IgD-negative memory B cell (primary cell): ENCODE measurements at regions not wholly inside any gene's neighbourhood (a gene's known extent, or its start where the extent isn't known, plus 50 kb on each side); places are given as distances from the start of the nearest gene placed in this dataset.

Experiments
- H3K27ac Mint-ChIP-seq, 3 donors: one replicate each; pipeline ENCODE4 v1.8.0; 2020 to 2022; ENCODE audit warnings: mild to moderate bottlenecking in 3 of 3, mixed read lengths in 3 of 3, moderate library complexity in 1 of 3
- H3K27me3 Mint-ChIP-seq: one replicate; pipeline ENCODE4 v1.8.0; 2021; ENCODE audit warnings: mixed read lengths
- H3K36me3 Mint-ChIP-seq: one replicate; pipeline ENCODE4 v1.8.0; 2020; ENCODE audit warnings: mild to moderate bottlenecking, mixed read lengths
- H3K4me1 Mint-ChIP-seq, 3 donors: one replicate each; pipeline ENCODE4 v1.8.0; 2020 to 2022; ENCODE audit warnings: mixed read lengths in 3 of 3, mild to moderate bottlenecking in 1 of 3
- H3K4me3 Mint-ChIP-seq, 4 donors: one replicate each; pipeline ENCODE4 v1.8.0; 2020 to 2022; ENCODE audit warnings: mild to moderate bottlenecking in 4 of 4, mixed read lengths in 4 of 4, moderate library complexity in 3 of 4
- H3K9me3 Mint-ChIP-seq, 3 donors: one replicate each; pipeline ENCODE4 v1.8.0; 2020 to 2021; ENCODE audit warnings: mixed read lengths in 3 of 3, mild to moderate bottlenecking in 1 of 3

DNA sequence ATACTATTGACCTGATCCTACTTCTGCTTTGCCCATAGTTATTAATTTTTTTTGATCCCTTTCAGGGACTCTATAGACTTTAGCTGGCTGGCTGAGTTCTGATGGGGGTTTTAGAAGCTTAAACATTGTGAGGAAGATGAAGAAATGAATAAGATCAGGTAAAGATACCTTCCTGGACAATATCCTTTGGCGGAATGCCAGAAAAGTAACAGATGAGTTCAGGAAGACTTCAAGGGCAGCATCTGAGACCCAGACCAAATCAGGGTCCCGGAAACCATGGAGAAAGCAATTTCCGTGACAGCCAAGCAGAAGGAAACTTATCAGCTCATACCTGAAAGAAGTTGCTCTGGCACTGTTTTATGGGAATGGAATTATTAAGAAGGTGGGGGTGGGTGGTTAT, 100.4 kb downstream of the XCL2 start:
- Mint-ChIP-seq H3K4me3 (no peak overlapping the region), H3K27ac (no peak overlapping the region)

DNA sequence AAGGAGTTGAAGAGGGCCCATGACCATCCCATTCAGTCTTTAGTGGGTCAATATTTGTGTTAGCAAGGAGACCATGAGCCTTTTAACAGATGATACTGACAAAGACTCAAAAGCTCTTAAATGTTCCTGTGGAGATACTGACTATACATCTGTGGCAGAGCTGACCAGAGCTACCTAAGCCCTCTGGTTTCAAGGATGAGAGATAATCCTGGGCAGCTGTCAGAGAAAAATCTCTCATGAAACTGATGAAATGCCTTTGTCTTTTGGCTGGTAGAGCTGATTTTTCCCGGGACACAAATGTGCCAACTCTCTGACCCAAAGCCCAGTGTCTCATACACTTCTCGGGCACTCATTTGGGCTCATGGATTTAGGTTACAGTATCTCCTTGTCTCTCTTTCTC, 100.9 kb downstream of the XCL2 start:
- Mint-ChIP-seq H3K36me3 (no peaks in the 10 kb centered on the region), H3K9me3 (peaks cover 0 to 2% (median 0%) of the 10 kb centered on the region in 3 donors), H3K27ac (no peak overlapping the region), H3K4me1 (peaks cover 0 to 11% (median 2%) of the 10 kb centered on the region in 3 donors), H3K4me3 (no peak overlapping the region), H3K27me3 (peaks cover 20% of the 10 kb centered on the region)

More for the DNA sequence above, 100.4 kb downstream of the XCL2 start:
- H3K36me3 Mint-ChIP-seq, result no peaks in the 10 kb centered on the region
- H3K27me3 Mint-ChIP-seq, result peaks cover 17% of the 10 kb centered on the region
- peaks cover 0 to 2% (median 0%) of the 10 kb centered on the region in 3 donors for H3K9me3 Mint-ChIP-seq
- peaks cover 0 to 11% (median 2%) of the 10 kb centered on the region in 3 donors for H3K4me1 Mint-ChIP-seq

DNA sequence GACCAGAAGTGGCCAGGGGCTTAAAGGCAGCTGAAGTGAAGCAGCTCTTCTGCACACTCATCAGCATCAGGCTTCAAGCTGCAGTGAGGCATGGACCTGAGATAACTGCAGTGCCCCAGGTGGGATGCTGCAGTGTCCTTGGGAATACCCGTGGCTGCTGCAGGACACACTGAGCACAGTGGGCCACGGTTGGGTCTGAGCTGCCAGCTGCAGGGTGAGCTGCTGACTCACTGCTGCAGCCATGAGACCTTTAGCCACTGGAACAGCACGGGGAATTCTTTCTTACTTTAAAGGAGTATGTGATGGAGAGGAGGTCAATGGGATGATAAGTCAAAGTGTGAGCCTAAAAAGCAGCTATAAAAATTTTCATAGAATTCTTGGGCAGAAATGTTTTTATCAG, 102.1 kb downstream of the XCL2 start:
- Mint-ChIP-seq H3K27ac (no peak overlapping the region), H3K4me3 (no peak overlapping the region), H3K4me1 (peaks cover 0 to 11% (median 2%) of the 10 kb centered on the region in 3 donors), H3K27me3 (peaks cover 19% of the 10 kb centered on the region), H3K36me3 (no peaks in the 10 kb centered on the region), H3K9me3 (peaks cover 0 to 2% (median 0%) of the 10 kb centered on the region in 3 donors)

DNA sequence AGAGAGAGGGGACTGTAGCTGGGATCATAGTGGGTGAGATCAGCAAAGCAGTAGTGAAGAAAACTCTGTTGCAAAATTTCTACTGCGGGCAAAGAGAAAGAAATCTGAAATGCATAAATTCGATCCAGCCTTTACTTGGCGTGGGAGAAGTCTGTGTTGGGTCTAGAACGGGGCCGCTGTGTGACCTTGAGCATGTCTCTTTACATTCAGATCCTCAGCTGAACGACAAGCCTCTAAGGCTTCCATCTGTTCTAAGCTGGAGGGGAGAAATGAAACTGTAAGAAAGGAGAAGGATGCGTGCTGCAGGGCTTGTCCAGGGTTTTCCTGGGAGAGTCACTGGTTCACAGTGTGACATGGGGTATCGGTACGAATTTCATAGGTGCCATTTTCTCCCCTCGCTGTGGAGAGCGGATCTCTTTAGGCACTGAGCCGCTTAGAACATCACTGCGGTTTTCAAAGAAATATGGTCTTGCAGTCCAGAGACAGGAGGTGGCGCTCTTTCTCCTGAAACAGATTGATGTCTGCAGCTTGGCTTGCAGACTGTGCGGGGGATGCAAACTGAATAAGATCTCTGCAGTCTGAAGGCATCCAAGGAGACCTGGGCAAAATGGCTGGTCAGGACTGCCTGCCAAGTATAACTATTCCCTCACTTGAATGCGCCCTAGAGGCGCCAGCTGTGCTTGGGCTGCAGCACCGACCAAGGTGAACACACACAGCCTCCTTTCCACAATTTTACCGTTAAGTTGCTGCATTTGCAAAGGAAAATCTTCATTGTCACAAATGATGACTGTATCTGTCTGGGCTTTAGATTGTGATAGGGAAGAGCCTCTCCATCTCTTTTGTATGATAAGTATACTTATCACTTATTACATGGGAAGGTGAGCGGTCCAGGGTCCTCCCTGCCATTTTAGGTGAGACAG, 104.1 kb downstream of the XCL2 start:
- H3K36me3 Mint-ChIP-seq, result no peaks in the 10 kb centered on the region
- peaks cover 21% of the 10 kb centered on the region for H3K27me3 Mint-ChIP-seq
- no peak overlapping the region for H3K27ac Mint-ChIP-seq
- H3K4me3 Mint-ChIP-seq, result no peak overlapping the region
- peaks cover 0 to 9% (median 0%) of the 10 kb centered on the region in 3 donors for H3K4me1 Mint-ChIP-seq
- H3K9me3 Mint-ChIP-seq, result peaks cover 0 to under 1% (median 0%) of the 10 kb centered on the region in 3 donors

DNA sequence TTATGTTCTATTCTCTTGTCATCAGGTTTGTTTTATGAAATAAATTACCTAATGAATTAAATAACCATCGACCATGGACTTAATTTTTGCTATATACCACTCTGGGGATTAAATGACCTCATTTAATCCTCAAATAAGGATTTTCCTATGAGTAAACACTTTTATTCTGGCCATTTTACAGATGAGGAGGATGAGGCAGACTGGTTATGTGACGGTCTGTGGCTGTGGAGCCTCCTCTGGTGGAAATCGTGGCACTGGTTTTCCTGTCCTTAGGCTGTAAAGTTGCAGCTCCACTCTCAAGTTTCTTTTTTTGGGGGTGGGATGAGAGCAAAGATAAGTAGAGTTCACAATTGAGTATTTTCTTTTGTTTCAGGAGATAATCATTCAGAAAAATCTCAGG, 105.2 kb downstream of the XCL2 start:
- H3K36me3 Mint-ChIP-seq, result no peaks in the 10 kb centered on the region
- H3K27ac Mint-ChIP-seq, result no peak overlapping the region
- peaks cover 0 to 7% (median 0%) of the 10 kb centered on the region in 3 donors for H3K4me1 Mint-ChIP-seq
- H3K4me3 Mint-ChIP-seq, result no peak overlapping the region
- H3K9me3 Mint-ChIP-seq, result no peaks in the 10 kb centered on the region
- H3K27me3 Mint-ChIP-seq, result peaks cover 21% of the 10 kb centered on the region

DNA sequence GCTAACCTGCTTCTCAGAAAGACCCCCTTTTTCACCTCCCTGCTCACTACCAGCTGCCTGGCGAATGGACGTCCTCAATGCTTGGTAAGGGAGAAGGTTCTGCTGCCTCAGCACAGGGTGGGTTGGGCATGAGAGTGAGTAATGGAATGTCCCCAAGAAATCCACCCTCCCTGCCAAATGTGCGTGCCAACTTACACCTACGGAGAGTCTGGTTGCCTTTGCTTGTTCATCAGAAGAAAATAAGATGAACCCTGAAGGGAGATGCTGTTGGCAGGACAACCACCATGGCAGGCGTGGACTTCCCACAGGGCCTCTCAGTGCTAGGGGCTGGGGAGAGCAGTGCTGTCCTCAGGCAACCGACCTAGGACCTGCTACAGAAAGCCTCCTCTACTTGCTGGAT, 106.0 kb downstream of the XCL2 start:
- peaks cover 0 to 7% (median 0%) of the 10 kb centered on the region in 3 donors for H3K4me1 Mint-ChIP-seq
- no peaks in the 10 kb centered on the region for H3K36me3 Mint-ChIP-seq
- H3K9me3 Mint-ChIP-seq, result no peaks in the 10 kb centered on the region
- peak overlapping the region in 1 of 4 donors; percentile 59 for H3K4me3 Mint-ChIP-seq
- H3K27ac Mint-ChIP-seq, result no peak overlapping the region
- H3K27me3 Mint-ChIP-seq, result peaks cover 21% of the 10 kb centered on the region

DNA sequence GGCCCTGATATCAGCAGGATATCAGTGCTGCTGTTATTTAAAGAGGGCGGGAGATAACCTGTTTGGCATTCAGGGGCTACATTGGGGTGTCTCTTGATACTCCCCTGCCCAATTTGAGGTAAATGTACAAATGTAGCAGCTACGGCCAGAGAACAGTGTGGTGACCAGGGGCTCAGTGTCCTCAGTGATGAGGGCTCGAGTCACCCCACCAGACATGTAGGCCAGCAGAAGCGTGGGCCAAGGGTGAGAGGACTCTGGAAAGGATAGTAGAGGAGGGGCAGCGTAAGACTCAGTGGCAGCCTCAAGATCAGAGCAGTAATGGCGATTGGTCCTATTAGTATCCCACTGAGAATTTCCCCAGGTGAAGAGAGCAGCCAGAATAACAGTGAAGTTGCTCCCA, 108.4 kb downstream of the XCL2 start:
- Mint-ChIP-seq H3K27me3 (peaks cover 20% of the 10 kb centered on the region), H3K9me3 (no peaks in the 10 kb centered on the region), H3K36me3 (no peaks in the 10 kb centered on the region), H3K27ac (no peak overlapping the region), H3K4me3 (no peak overlapping the region), H3K4me1 (peaks cover 0 to 7% (median 0%) of the 10 kb centered on the region in 3 donors)

DNA sequence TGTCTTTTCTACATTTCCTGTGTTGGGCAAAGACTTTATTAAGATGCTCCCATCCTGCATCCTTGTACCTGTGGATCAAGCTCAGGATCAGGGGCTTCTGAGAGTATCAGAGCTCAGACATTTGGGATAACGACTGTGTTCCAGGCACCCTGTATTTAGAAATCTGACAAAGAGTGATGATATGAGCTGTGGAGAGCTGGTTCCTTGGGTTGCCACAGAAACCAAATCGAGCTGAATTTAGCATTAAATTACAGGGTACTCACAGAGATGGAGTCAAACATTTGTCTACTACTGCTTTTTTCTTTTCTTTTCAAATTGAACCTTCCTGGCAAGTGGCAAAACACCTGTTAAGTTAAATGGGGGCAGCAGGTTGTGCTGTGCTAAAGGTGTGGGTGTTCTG, 110.6 kb downstream of the XCL2 start:
- Mint-ChIP-seq H3K36me3 (no peaks in the 10 kb centered on the region), H3K4me3 (no peak overlapping the region), H3K4me1 (no peaks in the 10 kb centered on the region), H3K27ac (no peak overlapping the region), H3K9me3 (no peaks in the 10 kb centered on the region), H3K27me3 (peaks cover 7% of the 10 kb centered on the region)

DNA sequence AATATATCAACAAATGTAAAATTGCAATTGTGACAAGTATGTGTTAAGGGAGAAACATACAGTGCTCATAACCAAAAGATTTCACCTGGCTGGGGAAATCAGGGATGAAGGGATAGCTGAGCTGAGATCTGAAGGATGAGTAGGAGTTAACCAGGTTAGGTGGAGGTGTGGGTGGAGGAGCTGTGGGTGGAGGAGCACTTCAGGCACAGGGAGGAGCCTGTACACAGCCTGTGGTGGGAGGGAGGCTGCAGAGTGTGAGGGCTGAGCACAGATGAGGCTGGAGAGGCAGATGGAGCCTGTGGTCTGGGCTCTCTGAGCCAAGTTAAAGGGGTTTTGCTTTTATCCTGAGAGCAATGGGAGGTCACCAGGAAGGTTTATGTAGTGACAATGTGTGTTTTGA, 111.9 kb downstream of the XCL2 start:
- H3K27me3 Mint-ChIP-seq, result peaks cover 5% of the 10 kb centered on the region
- H3K36me3 Mint-ChIP-seq, result no peaks in the 10 kb centered on the region
- no peaks in the 10 kb centered on the region for H3K9me3 Mint-ChIP-seq
- H3K4me3 Mint-ChIP-seq, result no peak overlapping the region
- H3K4me1 Mint-ChIP-seq, result no peaks in the 10 kb centered on the region
- peak overlapping the region in 1 of 3 donors; percentile 65 for H3K27ac Mint-ChIP-seq

DNA sequence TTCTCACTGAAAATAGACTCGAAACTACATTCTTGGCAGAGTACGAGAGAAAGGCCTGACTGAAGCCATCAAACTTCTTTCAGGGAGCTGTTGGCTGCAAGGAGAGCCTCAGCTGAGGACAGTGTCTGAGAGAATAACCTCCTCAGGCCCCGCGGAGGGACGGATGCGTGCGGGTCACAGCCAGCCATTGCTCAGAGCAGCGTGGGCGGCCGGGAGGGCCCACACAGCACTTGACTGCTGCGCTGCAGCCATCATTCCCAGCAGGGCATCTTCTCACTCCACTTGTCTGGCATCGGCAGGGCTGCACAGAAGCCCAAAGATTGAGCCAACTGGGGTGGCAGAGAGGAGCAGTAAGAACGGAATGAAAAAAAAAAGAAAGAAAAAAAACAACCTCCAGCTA, 113.5 kb downstream of the XCL2 start:
- Mint-ChIP-seq H3K27me3 (peaks cover 2% of the 10 kb centered on the region), H3K4me1 (no peaks in the 10 kb centered on the region), H3K36me3 (no peaks in the 10 kb centered on the region), H3K27ac (no peak overlapping the region), H3K4me3 (no peak overlapping the region), H3K9me3 (no peaks in the 10 kb centered on the region)

DNA sequence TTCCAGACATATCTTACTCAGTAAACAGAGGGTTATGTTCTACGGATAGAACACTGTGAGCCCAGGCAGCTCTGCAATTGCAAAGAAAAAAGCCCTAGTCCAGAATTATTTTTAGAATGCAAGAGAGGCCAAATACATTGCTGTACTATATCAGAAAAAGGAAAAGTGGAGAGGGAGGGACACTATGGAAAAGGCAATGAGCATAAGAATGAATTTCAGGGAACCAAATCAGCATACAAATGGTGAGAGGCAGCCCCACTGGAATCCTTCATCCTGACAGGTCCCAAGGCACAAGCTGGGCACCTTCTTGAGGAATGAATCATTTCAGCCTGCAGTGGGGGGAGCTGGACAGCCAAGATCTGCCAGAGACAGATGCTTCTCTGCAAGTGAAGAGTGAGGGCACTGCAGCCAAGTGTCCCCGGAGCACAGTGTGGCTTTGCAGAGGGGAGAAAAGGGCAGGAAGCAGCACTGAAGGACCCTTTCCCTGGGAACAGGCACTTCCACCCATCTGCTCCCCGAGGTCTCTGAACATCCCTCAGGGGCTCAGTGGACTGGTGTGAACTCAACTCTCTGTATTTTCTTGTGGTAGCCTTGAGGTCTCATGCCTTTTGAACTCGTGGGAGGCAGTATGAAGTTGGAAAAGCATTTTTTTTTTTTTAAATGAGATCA, 115.6 kb downstream of the XCL2 start:
- H3K9me3 Mint-ChIP-seq, result no peaks in the 10 kb centered on the region
- H3K27me3 Mint-ChIP-seq, result peaks cover 2% of the 10 kb centered on the region
- H3K27ac Mint-ChIP-seq, result no peak overlapping the region
- no peak overlapping the region for H3K4me3 Mint-ChIP-seq
- no peaks in the 10 kb centered on the region for H3K36me3 Mint-ChIP-seq
- H3K4me1 Mint-ChIP-seq, result no peaks in the 10 kb centered on the region

DNA sequence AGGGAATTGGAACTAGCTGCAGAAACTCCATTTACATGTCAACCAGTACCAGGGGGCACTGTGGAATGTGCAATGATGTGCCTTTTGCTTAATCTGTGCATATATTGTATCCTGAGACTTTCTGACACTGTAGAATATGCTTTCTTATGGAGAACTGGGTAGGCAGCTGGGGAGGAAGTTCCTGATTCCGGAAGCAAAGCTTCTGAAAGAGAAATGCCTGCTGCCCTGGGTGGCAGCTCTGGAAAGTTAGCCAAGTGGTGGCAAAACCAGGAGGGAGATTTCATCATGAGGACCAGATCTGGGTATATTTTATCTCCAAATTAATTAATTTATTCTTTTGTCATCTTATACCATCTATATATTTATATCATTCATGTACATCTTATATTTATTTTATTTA, 116.7 kb downstream of the XCL2 start:
- Mint-ChIP-seq H3K27ac (no peak overlapping the region), H3K9me3 (no peaks in the 10 kb centered on the region), H3K27me3 (peaks cover 3% of the 10 kb centered on the region), H3K4me1 (no peaks in the 10 kb centered on the region), H3K4me3 (no peak overlapping the region), H3K36me3 (no peaks in the 10 kb centered on the region)

DNA sequence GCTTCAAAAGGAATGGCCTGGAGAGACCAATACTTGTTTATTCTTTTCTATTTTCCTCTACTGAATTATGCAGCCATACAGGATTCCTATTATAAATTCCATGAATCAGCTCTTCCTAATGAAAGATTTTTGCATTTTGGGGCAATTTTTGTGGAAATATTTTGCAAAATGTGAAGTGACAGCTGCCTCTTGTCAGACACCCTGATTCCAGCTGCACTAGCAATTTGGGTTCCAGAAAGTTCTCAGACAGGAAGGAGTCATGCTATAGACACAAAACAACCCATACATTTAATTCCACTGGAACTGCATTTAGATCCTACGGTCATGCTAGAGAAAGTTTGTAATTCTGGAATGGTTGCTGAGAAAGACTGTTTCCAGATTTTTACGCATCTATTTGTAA, 119.5 kb downstream of the XCL2 start:
- Mint-ChIP-seq H3K9me3 (no peaks in the 10 kb centered on the region), H3K4me3 (no peak overlapping the region), H3K36me3 (no peaks in the 10 kb centered on the region), H3K27me3 (peaks cover 1% of the 10 kb centered on the region), H3K27ac (no peak overlapping the region), H3K4me1 (no peaks in the 10 kb centered on the region)

DNA sequence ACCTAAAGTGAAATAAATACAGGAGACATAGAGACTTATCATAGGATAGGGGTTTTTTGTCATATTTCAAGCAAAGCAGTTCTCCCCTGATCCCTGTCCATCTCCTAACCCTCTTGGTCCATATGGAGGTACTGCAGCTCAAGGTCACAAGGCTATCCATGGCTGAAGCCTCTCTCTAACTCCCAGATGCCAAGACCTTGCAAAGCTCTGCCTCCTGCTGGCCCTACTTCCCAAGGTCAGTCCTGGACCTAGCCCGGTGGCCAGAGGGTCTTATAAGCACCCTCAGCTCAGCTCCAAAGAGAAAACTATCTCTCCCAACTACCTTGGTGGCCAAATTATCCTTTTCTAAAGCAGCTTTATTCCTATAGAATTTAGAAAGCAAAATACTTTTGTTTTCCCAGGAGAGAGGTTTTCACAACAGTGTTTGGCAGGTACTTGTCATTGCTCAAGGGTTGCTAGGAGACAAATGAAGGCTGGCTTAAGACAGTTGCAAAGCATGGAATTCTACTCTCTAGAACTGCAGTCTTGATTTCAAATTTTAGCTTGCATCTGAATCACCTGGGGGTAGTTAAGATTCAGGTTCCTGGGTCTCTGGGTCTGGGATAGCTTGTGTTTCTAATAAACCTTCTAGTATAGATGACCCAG, 121.5 kb downstream of the XCL2 start:
- no peaks in the 10 kb centered on the region for H3K4me1 Mint-ChIP-seq
- no peaks in the 10 kb centered on the region for H3K9me3 Mint-ChIP-seq
- H3K27me3 Mint-ChIP-seq, result peaks cover 1% of the 10 kb centered on the region
- no peak overlapping the region for H3K27ac Mint-ChIP-seq
- H3K36me3 Mint-ChIP-seq, result no peaks in the 10 kb centered on the region
- no peak overlapping the region for H3K4me3 Mint-ChIP-seq

DNA sequence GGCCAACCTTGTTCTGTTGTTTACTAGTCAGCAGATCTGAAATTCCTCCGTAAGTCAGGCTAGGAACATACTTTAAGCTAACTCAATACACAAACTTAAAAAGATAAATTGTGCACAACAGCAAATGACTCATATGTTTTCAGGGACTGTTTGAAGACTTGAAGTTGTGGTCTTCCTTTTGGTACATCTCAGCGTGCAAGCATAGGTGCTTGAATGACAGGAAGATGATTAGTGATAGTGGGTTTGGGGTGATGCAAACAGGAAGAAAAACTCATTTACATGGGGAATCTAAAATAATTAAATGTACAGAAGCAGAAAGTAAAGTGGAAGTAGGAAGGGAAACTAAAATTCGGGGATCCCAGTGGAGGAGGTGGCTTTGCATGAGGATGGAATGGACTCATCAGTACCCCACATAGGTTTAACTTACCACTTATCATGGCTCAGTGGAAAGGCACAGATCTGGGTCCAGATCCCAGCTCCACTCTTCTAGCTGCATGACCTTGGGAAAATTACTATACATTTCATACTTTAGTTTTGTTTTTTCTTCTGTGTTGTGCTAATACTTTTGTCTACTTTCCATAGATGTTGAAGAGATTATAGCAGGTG, 122.3 kb downstream of the XCL2 start:
- no peak overlapping the region for H3K4me3 Mint-ChIP-seq
- no peaks in the 10 kb centered on the region for H3K36me3 Mint-ChIP-seq
- H3K9me3 Mint-ChIP-seq, result no peaks in the 10 kb centered on the region
- H3K4me1 Mint-ChIP-seq, result no peaks in the 10 kb centered on the region
- peaks cover 1% of the 10 kb centered on the region for H3K27me3 Mint-ChIP-seq
- H3K27ac Mint-ChIP-seq, result no peak overlapping the region
